Colon (tissue), 2 donors: ENCODE measurements at regions not wholly inside any gene's neighbourhood (a gene's known extent, or its start where the extent isn't known, plus 50 kb on each side); places are given as distances from the start of the nearest gene placed in this dataset.
"Not testable (repeated sequence)": the region's sequence is repeated elsewhere in the genome, so short reads cannot be mapped to it uniquely, and the experiment has no call there.

Source experiments
- FAIRE-seq: peaks from 2 replicates; lab custom pipeline; 2012; peaks lifted over from hg19 to GRCh38; lab: Jason Lieb, UNC
- donor health status: control.
- donor health status: control.

DNA sequence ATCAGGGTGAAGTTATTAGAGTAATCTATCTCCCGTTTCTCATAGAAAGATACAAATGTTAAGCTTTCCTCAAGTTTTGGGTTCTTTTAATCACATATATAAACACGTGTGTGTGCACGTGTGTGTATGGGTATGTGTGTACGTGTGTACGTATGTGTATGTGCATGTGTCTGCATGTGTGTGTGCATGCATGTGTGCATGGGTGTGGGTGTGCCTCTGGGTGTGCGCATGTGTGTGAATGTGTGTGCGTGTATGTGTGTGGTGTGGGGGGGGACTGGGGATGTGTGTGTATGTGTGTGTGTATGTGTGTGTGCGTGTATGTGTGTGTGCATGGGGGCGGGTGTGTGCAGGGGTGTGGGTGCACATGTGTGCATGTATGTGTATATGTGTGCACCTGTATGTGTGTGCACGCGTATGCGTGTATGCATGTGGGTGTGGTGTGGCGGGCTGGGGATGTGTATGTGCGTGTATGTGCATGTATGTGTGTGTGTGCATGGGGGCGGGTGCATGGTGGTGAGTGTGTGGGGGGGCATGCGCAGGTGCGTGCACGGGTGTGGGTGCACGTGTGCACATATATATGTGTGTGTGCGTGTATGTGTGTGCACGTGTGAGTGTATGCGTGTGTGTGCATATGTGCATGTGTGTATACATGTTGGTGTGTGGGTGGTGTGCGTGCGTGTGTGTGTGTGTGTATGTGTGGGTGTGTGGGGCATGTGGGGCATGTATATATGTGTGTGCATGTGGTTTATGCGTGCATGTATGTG lies 304.0 kb downstream of the MBD2 start:
- no peak for FAIRE-seq

DNA sequence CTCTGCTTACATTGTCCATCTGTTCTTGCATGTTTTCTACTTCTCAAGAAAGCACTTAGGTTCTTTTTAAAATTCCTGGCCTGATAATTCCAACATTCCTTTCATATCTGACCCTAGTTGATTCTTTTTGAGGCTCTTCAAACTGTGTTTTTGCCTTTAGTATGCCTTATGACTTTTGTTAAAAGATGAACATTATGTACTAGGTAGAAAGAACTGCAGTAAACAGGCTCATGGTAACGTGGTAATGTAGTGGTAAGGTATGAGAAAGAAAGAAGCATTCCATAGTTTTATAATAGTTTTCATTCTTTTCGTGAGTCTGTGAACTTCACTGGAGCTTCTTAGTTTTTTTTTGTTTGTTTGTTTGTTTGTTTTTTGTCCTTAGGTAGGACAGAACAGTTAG lies 306.4 kb downstream of the MBD2 start:
- no peak for FAIRE-seq

DNA sequence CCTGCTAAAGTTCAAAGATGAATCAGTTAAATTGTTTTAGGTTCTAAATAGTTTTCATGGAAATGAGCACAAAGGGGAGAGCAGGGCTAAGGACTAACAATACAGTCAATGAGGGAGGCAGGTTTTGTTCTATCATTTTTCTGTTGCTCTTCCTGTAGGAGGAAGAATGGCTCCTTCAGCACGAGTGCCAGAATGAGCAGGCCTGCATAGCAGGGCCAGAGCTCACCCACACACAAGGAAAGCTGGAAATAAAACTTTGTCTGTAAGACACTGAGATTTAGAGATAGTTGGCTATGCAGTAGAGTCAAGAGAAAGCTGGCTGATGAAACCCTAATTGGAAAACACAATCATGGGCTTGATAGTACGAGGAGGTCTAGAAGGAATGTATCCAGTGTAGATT lies 313.3 kb downstream of the MBD2 start:
- FAIRE-seq, result no peak

DNA sequence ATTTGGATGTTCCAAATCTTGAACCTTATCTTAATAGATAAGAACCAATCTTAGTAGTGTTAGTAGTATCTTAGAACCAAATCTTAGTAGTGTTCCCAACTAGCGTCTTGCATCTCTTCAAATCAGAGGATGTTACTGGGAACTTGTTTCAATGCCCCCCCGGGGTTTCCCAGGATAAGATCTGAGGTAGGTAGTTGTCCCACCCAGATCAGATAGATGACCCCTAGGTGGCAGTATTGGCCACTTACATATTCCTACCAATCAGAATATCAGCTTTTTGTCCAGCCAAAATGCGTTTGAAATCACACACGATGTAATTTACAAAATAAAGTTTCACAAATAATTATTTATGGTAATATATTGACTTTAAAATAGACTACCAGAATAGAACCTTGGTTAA lies 314.8 kb downstream of the MBD2 start:
- no peak for FAIRE-seq

DNA sequence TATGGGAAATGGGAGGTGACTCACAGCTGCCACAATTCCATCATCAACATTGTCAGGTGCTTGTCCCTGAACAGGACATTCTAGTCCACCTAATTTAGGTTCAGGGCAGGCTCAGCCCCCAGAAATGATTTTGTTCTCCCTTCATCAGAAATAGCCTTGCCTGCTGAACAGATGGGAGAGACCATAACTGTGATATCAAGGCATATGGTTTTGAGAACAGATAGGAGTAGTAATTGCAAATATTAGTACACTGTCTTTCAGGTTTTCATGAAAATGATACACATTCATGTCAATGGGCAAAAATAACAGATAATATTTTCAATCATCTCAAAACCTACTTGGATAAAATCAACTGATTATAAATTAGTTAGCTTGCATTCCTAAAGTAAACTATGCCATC lies 316.5 kb downstream of the MBD2 start:
- no peak for FAIRE-seq

DNA sequence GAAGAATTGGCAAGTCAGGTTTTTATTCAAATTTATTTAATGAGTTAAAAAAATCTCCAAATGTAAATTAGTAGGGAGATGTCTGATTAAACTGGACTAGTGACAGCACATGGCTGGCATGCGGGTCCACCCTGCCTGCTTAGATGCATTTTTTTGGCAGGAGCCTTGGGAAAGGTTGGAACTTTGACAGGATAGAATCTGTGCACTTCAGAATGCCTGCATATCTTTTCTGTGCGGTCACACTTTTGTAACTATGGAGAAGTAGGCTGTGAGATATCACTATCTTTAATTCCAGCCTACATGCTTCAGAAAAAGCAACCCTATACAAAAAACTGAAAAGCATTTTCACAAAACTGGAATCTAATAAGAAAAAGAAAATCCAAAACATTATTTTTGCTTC lies 317.8 kb downstream of the MBD2 start:
- no peak for FAIRE-seq

DNA sequence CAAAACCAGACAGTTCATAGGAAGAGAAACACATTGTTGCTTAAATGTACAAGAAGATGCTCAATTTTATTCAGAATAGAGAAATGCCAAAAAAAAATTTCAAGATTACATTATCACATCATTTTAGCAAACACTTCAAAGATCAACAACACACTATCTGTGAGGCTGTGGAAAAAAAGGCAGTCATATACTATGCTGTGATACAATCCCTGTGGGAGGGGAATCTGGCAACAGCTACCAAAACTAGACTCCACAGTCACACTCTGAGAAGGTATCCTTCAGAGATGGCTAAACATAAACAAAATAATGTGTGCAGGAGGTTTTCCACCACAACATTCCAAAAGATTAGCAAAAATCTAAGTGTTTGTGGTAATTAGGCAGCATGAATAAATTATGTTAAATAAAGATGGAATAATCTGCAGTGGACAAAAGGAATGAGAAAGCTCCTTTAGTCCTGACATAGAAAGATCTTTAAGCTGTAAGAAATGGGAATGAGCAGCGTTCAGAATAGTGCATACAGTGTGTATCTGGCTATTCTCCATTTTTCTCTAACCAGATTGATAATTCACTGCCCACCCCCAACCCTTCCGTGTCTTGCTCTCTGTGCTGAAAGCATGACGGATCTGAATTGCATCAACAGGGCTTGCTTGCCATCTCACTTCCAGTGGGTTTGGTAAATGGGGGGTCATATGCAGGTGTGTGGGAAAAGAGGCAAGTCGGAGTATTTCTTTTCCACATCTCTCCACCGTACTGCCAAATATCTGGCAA lies 329.6 kb downstream of the MBD2 start:
- FAIRE-seq, result no peak

DNA sequence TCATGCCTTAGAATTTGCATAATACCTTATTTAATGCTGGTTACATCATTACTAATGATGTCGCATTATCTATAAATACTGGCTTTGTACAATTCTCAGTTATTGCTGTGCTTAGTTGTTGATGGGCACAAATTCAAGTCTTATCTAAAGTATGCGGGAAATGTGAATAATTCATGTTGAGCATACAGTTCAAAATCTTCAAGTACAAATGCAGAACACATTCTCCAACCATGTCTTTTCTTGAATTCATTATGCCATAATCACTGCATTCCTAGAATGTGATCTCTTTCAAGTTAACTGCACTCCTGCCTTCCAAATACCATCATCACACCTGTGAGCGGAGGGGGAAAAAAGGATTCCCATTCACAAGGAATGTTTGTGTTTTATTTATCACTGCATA lies 337.0 kb downstream of the MBD2 start:
- no peak for FAIRE-seq

DNA sequence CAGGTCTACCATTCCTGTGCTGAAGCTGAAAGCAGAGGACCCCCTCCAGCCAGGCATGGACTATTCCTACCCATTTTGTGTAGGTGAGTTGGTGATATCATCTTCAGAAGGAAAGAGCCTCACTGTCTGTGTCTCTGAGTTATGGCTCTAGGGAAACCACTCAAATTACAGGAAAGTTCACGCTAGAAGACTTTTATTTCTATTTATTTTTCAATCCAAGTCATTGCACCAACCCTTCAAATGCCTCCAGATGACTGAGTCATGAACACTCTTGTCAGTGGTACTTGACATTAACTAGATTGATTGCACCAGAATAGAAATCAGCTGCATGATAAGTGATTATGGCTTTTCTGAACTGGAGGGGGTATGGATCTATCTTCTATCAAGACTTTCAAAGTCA lies 338.4 kb downstream of the MBD2 start:
- FAIRE-seq, result no peak

DNA sequence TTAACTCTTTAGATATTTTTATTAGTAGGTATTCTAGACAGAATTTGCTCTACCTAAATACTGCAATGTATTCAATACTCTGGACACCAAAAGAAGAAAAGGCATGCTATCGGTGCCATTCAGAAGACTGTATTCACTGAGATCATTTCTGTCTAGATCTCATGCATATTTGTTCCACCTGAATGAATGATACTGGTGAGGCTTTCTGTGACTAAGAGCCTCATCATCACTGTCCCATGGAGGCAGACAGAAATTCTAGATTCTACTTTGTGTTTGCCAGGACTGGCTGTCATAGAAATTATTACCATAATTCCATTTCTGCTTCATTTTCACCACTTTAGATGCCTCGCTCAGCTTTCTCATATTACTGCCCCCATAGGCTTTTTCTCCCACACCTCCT lies 340.7 kb downstream of the MBD2 start:
- no peak for FAIRE-seq

DNA sequence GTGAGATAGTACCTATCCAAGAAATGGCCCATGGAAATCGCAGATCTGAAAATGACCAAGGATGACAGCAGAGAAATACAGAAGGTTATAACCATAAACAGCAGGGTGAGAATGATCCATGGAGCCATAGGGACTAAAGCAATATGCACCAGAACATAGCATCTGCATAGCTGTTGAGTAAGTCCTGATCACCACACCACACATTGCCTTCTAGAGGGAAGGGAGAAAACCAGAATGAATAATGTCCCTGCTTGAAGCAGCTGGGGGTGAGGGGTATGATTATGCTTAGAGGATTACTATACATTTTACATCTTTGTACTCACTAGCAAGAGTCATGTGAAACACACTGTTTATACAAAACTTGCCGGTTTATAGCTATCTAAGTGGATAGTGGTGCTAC lies 350.4 kb downstream of the MBD2 start:
- FAIRE-seq, result no peak

DNA sequence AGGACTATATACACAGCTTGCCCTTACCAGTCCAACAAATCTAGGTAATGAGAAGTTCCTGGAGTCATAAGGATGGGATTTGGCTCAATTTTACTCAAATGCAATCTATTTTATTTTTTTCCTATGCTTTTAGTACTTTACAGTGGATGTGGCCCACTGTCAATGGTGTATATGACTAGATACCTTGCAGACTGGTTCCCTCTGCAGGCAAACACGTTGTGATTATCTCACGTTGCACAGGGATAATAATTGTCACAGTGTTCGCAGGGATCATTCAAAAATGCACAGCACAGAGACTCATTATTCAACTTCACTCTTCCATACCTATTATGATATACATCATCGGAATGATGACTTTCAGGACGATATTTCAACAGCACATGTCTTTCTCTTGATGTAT lies 359.7 kb downstream of the MBD2 start:
- FAIRE-seq, result no peak

DNA sequence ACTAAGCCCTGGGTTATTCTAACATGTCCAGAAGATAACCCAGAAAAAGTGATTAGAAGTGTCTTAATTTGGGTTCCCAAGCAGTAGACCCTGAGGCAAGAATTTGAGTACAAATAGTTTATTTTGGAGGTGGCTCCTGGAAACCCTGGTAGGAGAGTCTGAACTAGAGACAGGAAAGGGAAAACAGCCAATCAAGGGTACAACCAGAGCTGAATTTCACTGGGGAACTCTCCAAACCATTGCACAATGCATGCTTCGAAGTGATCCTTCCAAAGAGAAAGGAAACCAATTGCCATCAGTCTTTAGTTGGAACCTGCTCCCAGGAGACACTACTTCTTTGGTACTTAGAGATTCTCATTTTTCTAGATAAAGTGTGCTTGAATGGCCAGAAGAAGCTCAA lies 361.5 kb downstream of the MBD2 start:
- no peak for FAIRE-seq

DNA sequence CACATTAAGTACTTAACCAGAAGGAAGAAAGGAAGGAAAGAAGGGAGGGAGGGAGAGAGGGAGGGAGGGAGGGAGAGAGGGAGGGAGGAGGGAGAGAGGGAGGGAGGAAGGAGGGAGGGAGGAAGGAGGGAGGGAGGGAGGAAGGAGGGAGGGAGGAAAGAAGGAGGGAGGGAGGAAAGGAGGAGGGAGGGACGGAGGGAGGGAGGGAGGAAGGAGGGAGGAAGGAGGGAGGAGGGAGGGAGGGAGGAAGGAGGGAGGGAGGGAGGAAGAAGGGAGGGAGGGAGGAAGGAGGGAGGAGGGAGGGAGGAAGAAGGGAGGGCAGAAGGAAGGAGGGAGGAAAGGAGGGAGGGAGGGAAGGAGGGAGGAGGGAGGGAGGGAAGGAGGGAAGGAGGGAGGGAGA lies 363.3 kb downstream of the MBD2 start:
- FAIRE-seq, result no peak

DNA sequence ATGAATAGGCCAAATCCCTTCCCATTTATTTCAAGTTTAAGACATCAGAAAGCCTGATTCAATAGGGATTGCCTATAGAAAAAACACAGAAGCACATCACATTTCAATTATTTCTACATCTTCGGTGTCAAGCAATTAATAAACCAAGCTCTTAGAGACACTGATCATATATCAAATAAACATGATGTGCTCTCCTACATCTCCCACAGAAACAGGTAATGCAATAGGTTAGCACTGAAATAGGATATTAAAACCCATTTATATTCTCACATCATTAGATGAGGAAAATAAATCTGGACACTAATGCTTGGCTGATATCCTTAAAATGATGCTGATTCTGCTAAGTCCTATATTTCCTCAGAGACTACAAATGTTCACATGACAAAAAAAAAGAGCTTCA lies 364.7 kb downstream of the MBD2 start:
- no peak for FAIRE-seq

DNA sequence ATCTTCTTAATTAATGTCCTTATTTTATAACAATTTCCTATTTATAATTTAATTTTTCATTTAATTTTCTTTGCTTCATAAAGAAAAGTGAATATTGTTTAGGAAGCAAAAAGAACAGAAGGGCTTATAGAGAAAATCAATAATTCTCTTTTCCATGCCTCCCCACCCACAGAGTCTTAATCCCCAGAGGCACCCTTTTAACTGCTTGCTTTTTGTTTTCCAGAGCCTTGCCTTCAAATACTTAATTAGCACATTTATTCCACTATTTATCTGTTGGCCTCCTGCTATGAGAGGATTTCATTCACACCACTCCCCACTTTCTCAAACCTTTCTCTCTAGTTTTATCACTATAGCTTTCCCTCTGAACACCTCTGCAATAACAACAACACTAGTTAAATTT lies 373.6 kb downstream of the MBD2 start:
- no peak for FAIRE-seq

DNA sequence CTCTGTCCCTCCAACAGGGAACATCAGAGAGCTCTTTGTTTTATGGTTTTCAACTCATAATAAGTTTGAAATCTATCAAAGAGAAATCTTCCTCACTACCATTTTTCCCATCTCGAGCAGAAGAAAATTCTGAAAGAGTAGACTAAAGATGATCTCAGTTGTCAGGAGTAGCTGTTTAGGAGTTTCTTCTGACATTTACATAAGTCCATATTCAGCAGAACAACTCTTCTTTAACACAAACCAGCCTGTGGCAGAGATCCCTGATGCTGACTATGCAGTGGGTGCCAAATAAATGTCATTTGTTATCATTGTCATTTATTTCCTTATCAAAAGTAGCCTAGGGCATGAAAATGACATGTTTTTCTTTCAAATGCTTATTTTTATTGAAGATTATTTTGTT lies 380.7 kb downstream of the MBD2 start:
- no peak for FAIRE-seq

DNA sequence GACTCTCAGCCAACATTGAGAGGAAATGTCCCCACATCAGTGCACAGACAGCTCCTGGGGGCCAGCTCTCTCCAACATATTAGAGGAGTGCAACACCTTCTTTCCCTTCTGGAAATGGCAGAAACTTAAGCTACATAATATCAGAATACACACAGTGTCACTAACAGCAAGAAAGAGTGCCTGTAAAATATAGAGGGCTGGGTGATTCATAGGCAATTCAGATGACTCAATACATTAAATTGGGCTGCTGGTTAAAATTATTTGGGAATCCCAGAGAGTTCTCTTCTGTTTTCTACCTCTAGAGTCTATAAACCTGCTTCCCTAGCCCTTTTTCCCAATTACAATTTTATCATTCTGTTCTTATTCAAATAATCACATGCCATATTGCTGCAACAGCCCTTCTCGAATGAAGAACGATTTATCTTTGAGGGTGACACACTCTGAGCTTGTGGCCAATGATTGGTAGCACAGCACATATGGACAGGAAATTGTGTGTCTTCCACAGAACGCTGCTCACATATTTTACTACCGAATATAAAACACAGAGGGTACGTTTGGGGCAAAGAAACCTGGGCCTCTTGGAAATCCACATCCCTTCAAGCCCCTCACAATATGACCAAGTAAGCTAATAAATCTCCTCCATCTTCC lies 381.2 kb downstream of the MBD2 start:
- no peak for FAIRE-seq

DNA sequence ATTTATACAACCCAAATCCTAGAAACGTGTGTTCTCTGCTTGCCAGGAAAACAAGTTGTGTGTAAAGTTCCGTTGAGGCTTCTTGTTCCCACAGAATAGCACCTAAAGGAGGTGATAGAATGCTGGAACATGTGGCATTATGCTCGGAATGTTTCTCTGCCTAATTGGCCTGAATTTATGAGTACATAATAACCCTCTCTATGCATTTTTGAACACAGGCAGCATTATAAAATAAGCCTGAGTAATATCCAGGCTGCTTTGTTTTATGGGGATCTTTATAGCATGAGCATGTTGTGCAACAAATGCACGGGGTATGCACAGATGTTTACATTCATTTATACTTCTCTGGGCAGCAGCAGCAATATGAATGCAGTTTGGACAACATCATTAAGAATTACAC lies 385.7 kb downstream of the MBD2 start:
- FAIRE-seq, result no peak

DNA sequence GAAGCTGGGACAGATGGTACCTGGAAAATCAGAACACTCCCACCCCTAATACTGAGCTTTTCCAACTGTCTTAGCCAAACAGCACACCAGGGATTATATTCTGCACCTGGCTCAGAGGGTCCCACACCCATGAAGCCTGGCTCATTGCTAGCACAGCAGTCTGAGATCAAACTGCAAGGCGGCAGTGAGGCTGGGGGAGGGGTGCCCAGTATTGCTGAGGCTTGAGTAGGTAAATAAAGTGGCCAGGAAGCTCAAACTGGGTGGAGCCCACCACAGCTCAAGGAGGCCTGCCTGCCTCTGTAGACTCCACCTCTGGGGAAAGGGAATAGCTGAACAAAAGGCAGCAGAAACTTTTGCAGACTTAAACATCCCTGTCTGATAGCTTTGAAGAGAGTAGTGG lies 403.3 kb downstream of the MBD2 start:
- not testable (repeated sequence) for FAIRE-seq

DNA sequence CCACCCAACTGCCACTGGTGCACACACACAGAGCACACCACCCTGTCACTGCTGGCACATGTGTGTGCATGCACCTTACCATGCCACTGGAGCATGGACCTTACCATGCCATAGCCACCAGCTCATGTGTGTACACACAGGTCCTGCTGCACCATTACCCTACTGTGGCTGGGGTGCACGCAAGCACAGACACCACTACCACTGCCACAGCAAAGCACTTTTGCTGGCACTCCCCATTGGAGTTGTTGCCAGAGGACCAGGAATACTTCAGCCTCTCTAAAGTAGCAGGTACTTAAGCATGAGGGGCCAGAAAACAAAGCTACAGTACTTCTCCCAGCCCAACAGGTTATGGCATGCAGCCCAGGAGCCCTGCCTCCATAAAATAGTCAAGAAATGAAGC lies 404.8 kb downstream of the MBD2 start:
- no peak for FAIRE-seq

DNA sequence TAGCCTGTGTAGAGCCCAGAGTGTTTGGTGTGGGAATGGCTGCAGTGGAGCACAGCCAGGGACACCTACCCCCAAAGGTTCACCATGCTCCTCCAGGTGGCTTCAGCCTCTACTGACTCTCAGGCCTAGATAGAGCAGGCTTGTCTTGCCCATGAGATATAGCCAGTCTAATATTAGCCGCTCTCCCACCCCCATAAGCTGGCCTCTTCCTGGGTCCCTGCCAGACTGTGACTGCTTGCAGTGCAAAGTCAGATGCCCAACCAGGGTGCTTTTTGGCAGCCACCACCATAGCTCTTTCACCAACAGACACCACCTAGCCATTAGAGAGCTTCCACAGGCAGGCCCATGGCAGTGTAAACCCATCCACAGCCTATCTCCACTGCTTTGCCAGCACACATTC lies 405.3 kb downstream of the MBD2 start:
- FAIRE-seq, result no peak
